ENCODE measurements at regions not wholly inside any gene's neighbourhood (a gene's known extent, or its start where the extent isn't known, plus 50 kb on each side); places are given as distances from the start of the nearest gene placed in this dataset.

DNA sequence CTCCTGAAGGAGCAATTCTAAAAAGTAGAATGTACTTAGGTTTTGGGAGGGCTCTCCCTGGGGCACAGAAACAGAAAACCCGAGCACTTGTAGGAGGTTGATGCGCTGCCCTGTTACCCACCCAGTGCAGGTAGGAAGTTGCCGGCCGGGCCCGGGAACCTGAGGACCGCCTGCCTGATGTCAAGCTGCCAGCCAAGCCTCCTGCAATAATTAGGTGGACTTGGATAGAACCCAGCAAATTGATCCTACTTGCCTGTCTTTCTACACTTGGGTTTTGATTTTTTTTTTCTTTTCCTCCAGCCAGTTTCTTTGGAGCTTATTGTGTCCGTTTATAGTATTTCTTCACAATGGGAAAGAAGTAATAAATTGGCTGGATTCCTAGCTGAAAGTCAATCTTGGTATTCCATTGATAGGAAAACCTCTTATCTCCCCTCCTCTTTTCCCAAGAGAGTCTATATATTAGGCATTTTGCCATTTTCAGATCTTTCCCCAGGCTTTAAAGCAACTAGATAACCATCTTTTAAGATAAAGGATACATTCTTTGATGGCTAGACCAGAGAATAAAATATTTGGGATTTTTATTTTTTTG is 78.3 kb upstream of the FYN start:
- TF ChIP-seq EZH2 (IDR thresholded peaks at IDR 0.05; ENCODE audit: insufficient read depth, poor library complexity, severe bottlenecking) (no peak), EZH2phosphoT487 (IDR thresholded peaks at IDR 0.05; ENCODE audit: insufficient read depth, low read depth) (no peak)

All from GM23248 (cell line).